Body of pancreas (tissue), 4 donors: ENCODE measurements at regions not wholly inside any gene's neighbourhood (a gene's known extent, or its start where the extent isn't known, plus 50 kb on each side); places are given as distances from the start of the nearest gene placed in this dataset.

Experiments used
- POLR2A ChIP-seq, 3 donors: fragments of 450-650 bp; IDR thresholded peaks; one replicate each; pipeline ENCODE4 v1.6.1; 2016; ENCODE audit warnings: antibody characterized with exemption in 3 of 3, mild to moderate bottlenecking in 2 of 3
- TF ChIP-seq, protein P1 (sequence below), 7 experiments: fragments of 450-650 bp in 4 of 7; fragments of 200-600 bp in 3 of 7; sonication (generic) in 3 of 7; IDR thresholded peaks; one replicate each; pipeline ENCODE4 v1.5.1; 2016 to 2019; ENCODE audit warnings: antibody characterized with exemption in 7 of 7

- TF ChIP-seq, protein P1, sequence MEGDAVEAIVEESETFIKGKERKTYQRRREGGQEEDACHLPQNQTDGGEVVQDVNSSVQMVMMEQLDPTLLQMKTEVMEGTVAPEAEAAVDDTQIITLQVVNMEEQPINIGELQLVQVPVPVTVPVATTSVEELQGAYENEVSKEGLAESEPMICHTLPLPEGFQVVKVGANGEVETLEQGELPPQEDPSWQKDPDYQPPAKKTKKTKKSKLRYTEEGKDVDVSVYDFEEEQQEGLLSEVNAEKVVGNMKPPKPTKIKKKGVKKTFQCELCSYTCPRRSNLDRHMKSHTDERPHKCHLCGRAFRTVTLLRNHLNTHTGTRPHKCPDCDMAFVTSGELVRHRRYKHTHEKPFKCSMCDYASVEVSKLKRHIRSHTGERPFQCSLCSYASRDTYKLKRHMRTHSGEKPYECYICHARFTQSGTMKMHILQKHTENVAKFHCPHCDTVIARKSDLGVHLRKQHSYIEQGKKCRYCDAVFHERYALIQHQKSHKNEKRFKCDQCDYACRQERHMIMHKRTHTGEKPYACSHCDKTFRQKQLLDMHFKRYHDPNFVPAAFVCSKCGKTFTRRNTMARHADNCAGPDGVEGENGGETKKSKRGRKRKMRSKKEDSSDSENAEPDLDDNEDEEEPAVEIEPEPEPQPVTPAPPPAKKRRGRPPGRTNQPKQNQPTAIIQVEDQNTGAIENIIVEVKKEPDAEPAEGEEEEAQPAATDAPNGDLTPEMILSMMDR (IDR thresholded peaks at IDR 0.05): no peak
- TF ChIP-seq POLR2A (IDR thresholded peaks at IDR 0.05): no peak
Observed at GRCh38 chr1:106921186-106921585, 135.3 kb upstream of the PRMT6 start.
